ENCODE measurements at regions not wholly inside any gene's neighbourhood (a gene's known extent, or its start where the extent isn't known, plus 50 kb on each side); places are given as distances from the start of the nearest gene placed in this dataset.
"Not testable (repeated sequence)": the region's sequence is repeated elsewhere in the genome, so short reads cannot be mapped to it uniquely, and the experiment has no call there.

GRCh38 chr22:22316589-22316988 lies 72.0 kb downstream of the VPREB1 start:
- Histone ChIP-seq H3K4me3 (no peak overlapping the region), H3K27me3 (no peaks in the 10 kb centered on the region), H3K36me3 (replicated peaks in 1 of 2) (peaks cover 0 to 10% of the 10 kb centered on the region in 2 donors), H3K4me1 (replicated peaks in 1 of 2) (no peaks in the 10 kb centered on the region), H3K27ac (no peak overlapping the region), H3K9me3 (replicated peaks in 1 of 3) (no peaks in the 10 kb centered on the region)
- intact Hi-C loops (cut with DNase I) = no loop called here
- TF ChIP-seq POLR2A (IDR thresholded peaks at IDR 0.05) = no peak
- TF ChIP-seq CTCF (IDR thresholded peaks at IDR 0.05) = no peak
- WGBS, 4 donors = 95 to 100% (median 100%) methylated on average over 2 of the region's 2 CpGs
- DNase-seq = no peak

DNA sequence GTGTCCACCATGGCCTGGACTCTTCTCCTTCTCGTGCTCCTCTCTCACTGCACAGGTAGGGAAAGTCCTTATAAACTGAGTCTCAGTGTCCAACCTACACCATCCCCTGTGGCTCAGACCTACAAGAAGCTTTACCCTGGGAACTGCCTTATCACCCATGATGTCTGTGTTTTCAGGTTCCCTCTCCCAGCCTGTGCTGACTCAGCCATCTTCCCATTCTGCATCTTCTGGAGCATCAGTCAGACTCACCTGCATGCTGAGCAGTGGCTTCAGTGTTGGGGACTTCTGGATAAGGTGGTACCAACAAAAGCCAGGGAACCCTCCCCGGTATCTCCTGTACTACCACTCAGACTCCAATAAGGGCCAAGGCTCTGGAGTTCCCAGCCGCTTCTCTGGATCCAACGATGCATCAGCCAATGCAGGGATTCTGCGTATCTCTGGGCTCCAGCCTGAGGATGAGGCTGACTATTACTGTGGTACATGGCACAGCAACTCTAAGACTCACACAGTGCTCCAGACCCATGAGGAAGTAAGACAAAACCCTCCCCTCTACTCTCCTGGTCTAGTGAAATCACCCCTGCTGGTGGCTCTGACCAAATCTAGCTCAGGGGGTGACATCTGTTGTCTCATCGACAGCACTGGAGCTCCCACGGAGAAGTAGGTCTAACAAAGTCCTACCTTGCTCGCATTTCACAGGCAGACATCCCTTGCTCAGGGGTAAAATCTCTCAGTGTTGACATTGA lies 74.3 kb downstream of the VPREB1 start:
- H3K36me3 ChIP-seq (replicated peaks in 1 of 2) = peaks cover 0 to 10% of the 10 kb centered on the region in 2 donors

GRCh38 chr22:22321743-22322611 lies 77.4 kb downstream of the VPREB1 start:
- 16 to 20% (median 17%) methylated on average over 6 to 9 of the region's 11 CpGs for WGBS, 4 donors
- TF ChIP-seq CTCF (IDR thresholded peaks at IDR 0.05) = peak; percentile 50 to 76 (median 64)

More for the DNA sequence above, 74.3 kb downstream of the VPREB1 start:
- H3K4me3 ChIP-seq = no peak overlapping the region
- H3K9me3 ChIP-seq (replicated peaks in 1 of 3) = no peaks in the 10 kb centered on the region
- H3K27ac ChIP-seq = no peak overlapping the region
- H3K27me3 ChIP-seq = no peaks in the 10 kb centered on the region
- intact Hi-C loops (cut with DNase I) = no loop called here
- TF ChIP-seq POLR2A (IDR thresholded peaks at IDR 0.05) (no peak), CTCF (IDR thresholded peaks at IDR 0.05) (no peak)
- H3K4me1 ChIP-seq (replicated peaks in 1 of 2) = no peaks in the 10 kb centered on the region
- WGBS, 4 donors = 97 to 100% (median 97%) methylated on average over 7 to 8 of the region's 8 CpGs
- DNase-seq = no peak

GRCh38 chr22:22322792-22323191 lies 78.2 kb downstream of the VPREB1 start:
- TF ChIP-seq CTCF (IDR thresholded peaks at IDR 0.05) = no peak
- no peak for TF ChIP-seq POLR2A (IDR thresholded peaks at IDR 0.05)
- no peak for DNase-seq
- intact Hi-C loops (cut with DNase I) = no loop called here
- Histone ChIP-seq H3K27me3 (no peaks in the 10 kb centered on the region), H3K27ac (no peak overlapping the region), H3K4me1 (replicated peaks in 1 of 2) (no peaks in the 10 kb centered on the region), H3K4me3 (no peak overlapping the region), H3K36me3 (replicated peaks in 1 of 2) (peaks cover 0 to 10% of the 10 kb centered on the region in 2 donors), H3K9me3 (replicated peaks in 1 of 3) (no peaks in the 10 kb centered on the region)
- WGBS, 4 donors = 92 to 95% (median 94%) methylated on average over 3 to 10 of the region's 10 CpGs

More at GRCh38 chr22:22321743-22322611, 77.4 kb downstream of the VPREB1 start:
- H3K36me3 ChIP-seq (replicated peaks in 1 of 2) = peaks cover 0 to 10% of the 10 kb centered on the region in 2 donors
- H3K4me1 ChIP-seq (replicated peaks in 1 of 2); intact Hi-C loops (cut with DNase I); H3K27me3 ChIP-seq; H3K27ac ChIP-seq; H3K4me3 ChIP-seq; H3K9me3 ChIP-seq (replicated peaks in 1 of 3): not testable (repeated sequence)
- DNase-seq = peak; percentile 39 to 80 (median 66)

Data from adrenal gland (tissue), 9 donors.